G401 (cell line): ENCODE measurements at regions not wholly inside any gene's neighbourhood (a gene's known extent, or its start where the extent isn't known, plus 50 kb on each side); places are given as distances from the start of the nearest gene placed in this dataset.
A peak's percentile ranks its signal among the peaks of the same experiment; 100 is the strongest.

ENCODE experiments used
- DNase-seq: peaks from one replicate; pipeline ENCODE4 v3.0.0-alpha.2; 2015; ENCODE audit warnings: low spot score
- in situ Hi-C: cut with HindIII; loops from 2 replicates; pipeline ENCODE4 v1.10.0; 2016; ENCODE audit warnings: low sequenced_read_pairs, mixed read lengths

GRCh38 chr16:26189536-26189935, 497.8 kb downstream of the HS3ST4 start:
- no peak for DNase-seq
- in situ Hi-C loops = no loop called here

GRCh38 chr16:26194526-26194925, 502.8 kb downstream of the HS3ST4 start:
- DNase-seq = no peak
- in situ Hi-C loops = no loop called here

- no peak for DNase-seq
- in situ Hi-C loops = no loop called here
Observed at GRCh38 chr16:26195225-26195624, 503.5 kb downstream of the HS3ST4 start.

GRCh38 chr16:26196310-26196709, 504.6 kb downstream of the HS3ST4 start:
- in situ Hi-C loops = no loop called here
- DNase-seq = peak; percentile 83

- in situ Hi-C loops = no loop called here
- DNase-seq = no peak
Observed at GRCh38 chr16:26196802-26197201, 505.0 kb downstream of the HS3ST4 start.

GRCh38 chr16:26197707-26198106, 505.9 kb downstream of the HS3ST4 start:
- no peak for DNase-seq
- in situ Hi-C loops = no loop called here

GRCh38 chr16:26198221-26198620, 506.5 kb downstream of the HS3ST4 start:
- in situ Hi-C loops = no loop called here
- DNase-seq = no peak

GRCh38 chr16:26204138-26204537, 512.4 kb downstream of the HS3ST4 start:
- no peak for DNase-seq
- in situ Hi-C loops = no loop called here

- DNase-seq = no peak
- in situ Hi-C loops = no loop called here
Observed at GRCh38 chr16:26211542-26211941, 519.8 kb downstream of the HS3ST4 start.

GRCh38 chr16:26212599-26212998, 520.8 kb downstream of the HS3ST4 start:
- in situ Hi-C loops = no loop called here
- peak; percentile 19 for DNase-seq

GRCh38 chr16:26214581-26215174, 522.9 kb downstream of the HS3ST4 start:
- in situ Hi-C loops = no loop called here
- no peak for DNase-seq

GRCh38 chr16:26220894-26221293, 529.1 kb downstream of the HS3ST4 start:
- in situ Hi-C loops = no loop called here
- DNase-seq = no peak

- in situ Hi-C loops = no loop called here
- no peak for DNase-seq
Observed at GRCh38 chr16:26231647-26232046, 539.9 kb downstream of the HS3ST4 start.

GRCh38 chr16:26240807-26241206, 549.0 kb downstream of the HS3ST4 start:
- in situ Hi-C loops = no loop called here
- no peak for DNase-seq

GRCh38 chr16:26247063-26247462, 555.3 kb downstream of the HS3ST4 start:
- no peak for DNase-seq
- in situ Hi-C loops = no loop called here

GRCh38 chr16:26252598-26252997, 560.8 kb downstream of the HS3ST4 start:
- DNase-seq = no peak
- in situ Hi-C loops = no loop called here

- DNase-seq = peak; percentile 76
- in situ Hi-C loops = no loop called here
Observed at GRCh38 chr16:26261621-26262020, 569.9 kb downstream of the HS3ST4 start.

- no peak for DNase-seq
- in situ Hi-C loops = no loop called here
Observed at GRCh38 chr16:26263406-26263805, 571.6 kb downstream of the HS3ST4 start.

GRCh38 chr16:26267641-26268040, 575.9 kb downstream of the HS3ST4 start:
- no peak for DNase-seq
- in situ Hi-C loops = no loop called here

GRCh38 chr16:26269673-26270072, 577.9 kb downstream of the HS3ST4 start:
- DNase-seq = no peak
- in situ Hi-C loops = no loop called here

GRCh38 chr16:26273607-26274006, 581.8 kb downstream of the HS3ST4 start:
- no peak for DNase-seq
- in situ Hi-C loops = no loop called here
